HT1080 (cell line): ENCODE measurements at regions not wholly inside any gene's neighbourhood (a gene's known extent, or its start where the extent isn't known, plus 50 kb on each side); places are given as distances from the start of the nearest gene placed in this dataset.

ENCODE experiments used
- DNase-seq: peaks from one replicate; pipeline ENCODE4 v3.0.0-alpha.2; 2015; ENCODE audit warnings: low read depth

GRCh38 chr1:230516889-230517288 is 90.8 kb upstream of the PGBD5 start:
- no peak for DNase-seq

- DNase-seq, result no peak
Measured at GRCh38 chr1:230515451-230516145, 89.5 kb upstream of the PGBD5 start.

- no peak for DNase-seq
Measured at GRCh38 chr1:230510496-230510895, 84.4 kb upstream of the PGBD5 start.

- peak; percentile 78 for DNase-seq
Measured at GRCh38 chr1:230509281-230509977, 83.3 kb upstream of the PGBD5 start.

GRCh38 chr1:230507666-230508402 is 81.7 kb upstream of the PGBD5 start:
- no peak for DNase-seq

- DNase-seq, result no peak
Measured at GRCh38 chr1:230507236-230507635, 81.1 kb upstream of the PGBD5 start.

- no peak for DNase-seq
Measured at GRCh38 chr1:230506451-230506850, 80.3 kb upstream of the PGBD5 start.

- DNase-seq, result no peak
Measured at GRCh38 chr1:230504310-230504709, 78.2 kb upstream of the PGBD5 start.

- DNase-seq, result no peak
Measured at GRCh38 chr1:230503726-230504125, 77.6 kb upstream of the PGBD5 start.

GRCh38 chr1:230502996-230503395 is 76.9 kb upstream of the PGBD5 start:
- no peak for DNase-seq

- DNase-seq, result no peak
Measured at GRCh38 chr1:230502306-230502705, 76.2 kb upstream of the PGBD5 start.

GRCh38 chr1:230501849-230502248 is 75.7 kb upstream of the PGBD5 start:
- DNase-seq, result no peak

- no peak for DNase-seq
Measured at GRCh38 chr1:230501242-230501641, 75.1 kb upstream of the PGBD5 start.

- DNase-seq, result no peak
Measured at GRCh38 chr1:230500063-230500462, 73.9 kb upstream of the PGBD5 start.

- no peak for DNase-seq
Measured at GRCh38 chr1:230499496-230499895, 73.4 kb upstream of the PGBD5 start.

- no peak for DNase-seq
Measured at GRCh38 chr1:230498704-230499103, 72.6 kb upstream of the PGBD5 start.

GRCh38 chr1:230496451-230496850 is 70.3 kb upstream of the PGBD5 start:
- DNase-seq, result no peak

GRCh38 chr1:230495891-230496385 is 69.8 kb upstream of the PGBD5 start:
- DNase-seq, result peak; percentile 43

- DNase-seq, result no peak
Measured at GRCh38 chr1:230495076-230495475, 68.9 kb upstream of the PGBD5 start.

GRCh38 chr1:230494514-230494913 is 68.4 kb upstream of the PGBD5 start:
- DNase-seq, result no peak

- no peak for DNase-seq
Measured at GRCh38 chr1:230494026-230494425, 67.9 kb upstream of the PGBD5 start.

- no peak for DNase-seq
Measured at GRCh38 chr1:230493264-230493663, 67.1 kb upstream of the PGBD5 start.
